ENCODE measurements at regions not wholly inside any gene's neighbourhood (a gene's known extent, or its start where the extent isn't known, plus 50 kb on each side); places are given as distances from the start of the nearest gene placed in this dataset.

DNA sequence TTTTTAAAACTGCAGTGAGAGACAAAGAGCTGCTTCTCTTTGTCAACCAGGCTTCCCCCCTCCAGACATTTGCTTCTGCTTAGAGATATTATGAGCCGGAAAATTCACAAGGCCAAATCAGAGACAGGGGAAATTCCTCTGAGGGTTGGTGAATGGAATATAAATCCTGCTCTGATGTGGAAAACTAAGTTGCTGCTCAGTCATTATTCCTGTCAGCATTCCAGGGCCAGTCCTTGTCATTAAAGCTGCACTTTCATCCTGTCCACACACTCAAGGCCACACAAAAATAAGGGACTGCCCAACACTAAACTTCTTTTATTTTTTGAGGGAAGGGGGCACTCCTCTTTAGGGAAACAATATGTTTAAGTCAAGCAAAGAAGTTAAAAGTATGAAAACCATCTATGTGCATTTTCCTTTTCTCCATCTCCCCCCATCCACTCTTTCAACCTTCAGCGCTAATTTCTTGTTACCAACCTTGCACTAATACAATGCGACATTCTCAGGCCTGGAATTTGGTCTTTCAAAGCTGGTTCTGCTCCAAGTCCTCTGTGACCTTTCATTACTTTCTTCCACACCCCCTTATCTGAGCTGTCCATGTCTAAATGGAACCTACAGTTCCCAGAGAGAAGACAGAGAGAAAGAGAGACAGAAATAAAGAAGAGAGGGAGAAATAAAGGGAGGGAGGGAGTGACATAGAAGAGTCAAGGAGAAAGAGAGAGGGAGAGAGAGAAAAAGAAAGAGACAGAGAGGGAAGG lies 118.9 kb upstream of the S1PR3 start:
- H3K36me3 ChIP-seq (ENCODE audit: control insufficient read depth, insufficient read depth, low read length): no peaks in the 10 kb centered on the region
- ATAC-seq (no peak), DNase-seq (ENCODE audit: low read depth, low spot score) (no peak)
- BruUV-seq (replicated peaks): no TSS peak
- H3K27ac ChIP-seq (ENCODE audit: low read length): no peak overlapping the region
- H3K9me3 ChIP-seq (ENCODE audit: control insufficient read depth, insufficient read depth, low read depth, low read length): no peaks in the 10 kb centered on the region
- no peaks in the 10 kb centered on the region for H3K27me3 ChIP-seq (ENCODE audit: control insufficient read depth, insufficient read depth, low read length)
- H3K4me1 ChIP-seq (ENCODE audit: control insufficient read depth, insufficient read depth, low read length): no peaks in the 10 kb centered on the region
- POLR2A ChIA-PET: no interaction called here
- CTCF ChIA-PET: no interaction called here
- intact Hi-C loops (cut with micrococcal nuclease; ENCODE audit: unreplicated experiment): no loop called here
- H3K4me3 ChIP-seq (ENCODE audit: low read depth in 2 of 2, low read length in 2 of 2): no peak overlapping the region
- TF ChIP-seq TCF7L2 (IDR thresholded peaks at IDR 0.05; ENCODE audit: low read depth, low read length) (no peak), POLR2AphosphoS5 (IDR thresholded peaks at IDR 0.05; ENCODE audit: low read depth, low read length) (no peak), SIN3A (IDR thresholded peaks at IDR 0.05; ENCODE audit: borderline replicate concordance, insufficient read depth, low read depth, low read length) (no peak)
- TF ChIP-seq, protein P1, sequence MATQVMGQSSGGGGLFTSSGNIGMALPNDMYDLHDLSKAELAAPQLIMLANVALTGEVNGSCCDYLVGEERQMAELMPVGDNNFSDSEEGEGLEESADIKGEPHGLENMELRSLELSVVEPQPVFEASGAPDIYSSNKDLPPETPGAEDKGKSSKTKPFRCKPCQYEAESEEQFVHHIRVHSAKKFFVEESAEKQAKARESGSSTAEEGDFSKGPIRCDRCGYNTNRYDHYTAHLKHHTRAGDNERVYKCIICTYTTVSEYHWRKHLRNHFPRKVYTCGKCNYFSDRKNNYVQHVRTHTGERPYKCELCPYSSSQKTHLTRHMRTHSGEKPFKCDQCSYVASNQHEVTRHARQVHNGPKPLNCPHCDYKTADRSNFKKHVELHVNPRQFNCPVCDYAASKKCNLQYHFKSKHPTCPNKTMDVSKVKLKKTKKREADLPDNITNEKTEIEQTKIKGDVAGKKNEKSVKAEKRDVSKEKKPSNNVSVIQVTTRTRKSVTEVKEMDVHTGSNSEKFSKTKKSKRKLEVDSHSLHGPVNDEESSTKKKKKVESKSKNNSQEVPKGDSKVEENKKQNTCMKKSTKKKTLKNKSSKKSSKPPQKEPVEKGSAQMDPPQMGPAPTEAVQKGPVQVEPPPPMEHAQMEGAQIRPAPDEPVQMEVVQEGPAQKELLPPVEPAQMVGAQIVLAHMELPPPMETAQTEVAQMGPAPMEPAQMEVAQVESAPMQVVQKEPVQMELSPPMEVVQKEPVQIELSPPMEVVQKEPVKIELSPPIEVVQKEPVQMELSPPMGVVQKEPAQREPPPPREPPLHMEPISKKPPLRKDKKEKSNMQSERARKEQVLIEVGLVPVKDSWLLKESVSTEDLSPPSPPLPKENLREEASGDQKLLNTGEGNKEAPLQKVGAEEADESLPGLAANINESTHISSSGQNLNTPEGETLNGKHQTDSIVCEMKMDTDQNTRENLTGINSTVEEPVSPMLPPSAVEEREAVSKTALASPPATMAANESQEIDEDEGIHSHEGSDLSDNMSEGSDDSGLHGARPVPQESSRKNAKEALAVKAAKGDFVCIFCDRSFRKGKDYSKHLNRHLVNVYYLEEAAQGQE (IDR thresholded peaks at IDR 0.05; ENCODE audit: insufficient read depth in 1 of 2, low read depth in 2 of 2, low read length in 1 of 2): no peak
- TF ChIP-seq, protein P2, sequence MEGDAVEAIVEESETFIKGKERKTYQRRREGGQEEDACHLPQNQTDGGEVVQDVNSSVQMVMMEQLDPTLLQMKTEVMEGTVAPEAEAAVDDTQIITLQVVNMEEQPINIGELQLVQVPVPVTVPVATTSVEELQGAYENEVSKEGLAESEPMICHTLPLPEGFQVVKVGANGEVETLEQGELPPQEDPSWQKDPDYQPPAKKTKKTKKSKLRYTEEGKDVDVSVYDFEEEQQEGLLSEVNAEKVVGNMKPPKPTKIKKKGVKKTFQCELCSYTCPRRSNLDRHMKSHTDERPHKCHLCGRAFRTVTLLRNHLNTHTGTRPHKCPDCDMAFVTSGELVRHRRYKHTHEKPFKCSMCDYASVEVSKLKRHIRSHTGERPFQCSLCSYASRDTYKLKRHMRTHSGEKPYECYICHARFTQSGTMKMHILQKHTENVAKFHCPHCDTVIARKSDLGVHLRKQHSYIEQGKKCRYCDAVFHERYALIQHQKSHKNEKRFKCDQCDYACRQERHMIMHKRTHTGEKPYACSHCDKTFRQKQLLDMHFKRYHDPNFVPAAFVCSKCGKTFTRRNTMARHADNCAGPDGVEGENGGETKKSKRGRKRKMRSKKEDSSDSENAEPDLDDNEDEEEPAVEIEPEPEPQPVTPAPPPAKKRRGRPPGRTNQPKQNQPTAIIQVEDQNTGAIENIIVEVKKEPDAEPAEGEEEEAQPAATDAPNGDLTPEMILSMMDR (IDR thresholded peaks at IDR 0.05): no peak
- in situ Hi-C loops (cut with HindIII; ENCODE audit: low pct_unique_long_range_greater_than_20kb, low sequenced_read_pairs): no loop called here

DNA sequence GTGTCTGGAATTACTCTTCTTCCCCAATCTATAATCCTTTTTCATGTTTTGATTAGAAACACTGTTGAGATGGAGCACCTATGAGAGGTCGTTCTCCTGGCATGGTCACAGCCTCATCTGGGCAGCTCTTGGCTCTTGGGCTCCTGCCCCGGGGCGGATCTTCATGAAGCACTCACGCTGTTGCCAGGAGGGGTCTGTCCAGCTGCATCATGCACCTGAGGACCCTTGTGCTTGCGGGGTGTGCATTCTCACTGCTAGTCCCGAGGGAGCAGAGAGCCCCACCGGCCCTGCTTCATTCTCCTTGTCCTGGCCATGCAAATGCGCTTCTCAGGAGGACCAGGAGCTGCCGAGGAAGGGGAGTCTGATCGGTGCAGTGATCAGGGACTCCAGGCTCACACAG lies 117.6 kb upstream of the S1PR3 start:
- POLR2A ChIA-PET: no interaction called here
- in situ Hi-C loops (cut with HindIII; ENCODE audit: low pct_unique_long_range_greater_than_20kb, low sequenced_read_pairs) (no loop called here), intact Hi-C loops (cut with micrococcal nuclease; ENCODE audit: unreplicated experiment) (no loop called here)
- DNase-seq (ENCODE audit: low read depth, low spot score): no peak
- TF ChIP-seq POLR2AphosphoS5 (IDR thresholded peaks at IDR 0.05; ENCODE audit: low read depth, low read length) (no peak), TCF7L2 (IDR thresholded peaks at IDR 0.05; ENCODE audit: low read depth, low read length) (no peak), SIN3A (IDR thresholded peaks at IDR 0.05; ENCODE audit: borderline replicate concordance, insufficient read depth, low read depth, low read length) (no peak)
- TF ChIP-seq, protein P2 (IDR thresholded peaks at IDR 0.05): no peak
- TF ChIP-seq, protein P1 (IDR thresholded peaks at IDR 0.05; ENCODE audit: insufficient read depth in 1 of 2, low read depth in 2 of 2, low read length in 1 of 2): no peak
- no peaks in the 10 kb centered on the region for H3K27me3 ChIP-seq (ENCODE audit: control insufficient read depth, insufficient read depth, low read length)
- no TSS peak for BruUV-seq (replicated peaks)
- H3K4me1 ChIP-seq (ENCODE audit: control insufficient read depth, insufficient read depth, low read length): no peaks in the 10 kb centered on the region
- no peaks in the 10 kb centered on the region for H3K36me3 ChIP-seq (ENCODE audit: control insufficient read depth, insufficient read depth, low read length)
- ATAC-seq: no peak
- CTCF ChIA-PET: no interaction called here
- no peaks in the 10 kb centered on the region for H3K9me3 ChIP-seq (ENCODE audit: control insufficient read depth, insufficient read depth, low read depth, low read length)
- no peak overlapping the region for H3K4me3 ChIP-seq (ENCODE audit: low read depth in 2 of 2, low read length in 2 of 2)
- H3K27ac ChIP-seq (ENCODE audit: low read length): no peak overlapping the region
